Thyroid gland (tissue), 4 donors: ENCODE measurements at regions not wholly inside any gene's neighbourhood (a gene's known extent, or its start where the extent isn't known, plus 50 kb on each side); places are given as distances from the start of the nearest gene placed in this dataset.

Experiments used
- CTCF ChIP-seq, 6 experiments: fragments of 200-600 bp in 3 of 6; fragments of 450-650 bp in 3 of 6; sonication (generic) in 3 of 6; IDR thresholded peaks; one replicate each; pipeline ENCODE4 v1.5.1; 2016 to 2019; ENCODE audit warnings: antibody characterized with exemption in 6 of 6, mild to moderate bottlenecking in 2 of 6, inconsistent platforms in 1 of 6, moderate library complexity in 1 of 6
- POLR2A ChIP-seq, 2 donors: fragments of 450-650 bp; IDR thresholded peaks; one replicate each; pipeline ENCODE4 v1.6.1; 2017; ENCODE audit warnings: antibody characterized with exemption in 2 of 2, mild to moderate bottlenecking in 2 of 2, moderate library complexity in 1 of 2

GRCh38 chr4:12875640-12876243, 608.4 kb downstream of the RAB28 start:
- no peak for TF ChIP-seq CTCF (IDR thresholded peaks at IDR 0.05)
- no peak for TF ChIP-seq POLR2A (IDR thresholded peaks at IDR 0.05)
